VCaP (cell line): ENCODE measurements at regions not wholly inside any gene's neighbourhood (a gene's known extent, or its start where the extent isn't known, plus 50 kb on each side); places are given as distances from the start of the nearest gene placed in this dataset.
A peak's percentile ranks its signal among the peaks of the same experiment; 100 is the strongest.
"Not testable (repeated sequence)": the region's sequence is repeated elsewhere in the genome, so short reads cannot be mapped to it uniquely, and the experiment has no call there.

Source experiments
- H3K27ac ChIP-seq: fragments of 450-650 bp; 2 replicates; pipeline ENCODE4 v1.5.1; 2017
- TF ChIP-seq, protein P1 (sequence below): fragments of 450-650 bp; conservative IDR thresholded peaks from 2 replicates; pipeline ENCODE4 v1.5.1; 2017; ENCODE audit warnings: mild to moderate bottlenecking, moderate library complexity

DNA sequence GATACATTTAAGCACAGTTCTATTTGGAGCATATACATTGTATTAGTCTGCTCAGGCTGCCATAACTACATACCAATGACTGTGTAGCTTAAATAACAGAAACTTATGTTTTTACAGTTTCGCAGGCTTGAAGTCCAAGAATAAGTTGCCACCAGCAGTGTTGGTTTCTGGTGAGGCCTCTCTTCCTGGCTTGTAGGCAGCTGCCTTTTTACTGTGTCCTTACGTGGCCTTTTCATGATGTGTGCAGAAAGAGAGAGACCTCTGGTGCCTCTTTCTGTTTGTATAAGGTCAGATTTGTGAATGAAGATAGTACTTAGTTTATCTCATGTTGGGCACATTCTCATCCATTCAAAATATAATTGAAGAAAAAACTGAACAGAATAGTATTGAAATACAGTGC lies 636.6 kb downstream of the FLRT2 start:
- peak overlapping the region; percentile 51 for H3K27ac ChIP-seq
- TF ChIP-seq, protein P1, sequence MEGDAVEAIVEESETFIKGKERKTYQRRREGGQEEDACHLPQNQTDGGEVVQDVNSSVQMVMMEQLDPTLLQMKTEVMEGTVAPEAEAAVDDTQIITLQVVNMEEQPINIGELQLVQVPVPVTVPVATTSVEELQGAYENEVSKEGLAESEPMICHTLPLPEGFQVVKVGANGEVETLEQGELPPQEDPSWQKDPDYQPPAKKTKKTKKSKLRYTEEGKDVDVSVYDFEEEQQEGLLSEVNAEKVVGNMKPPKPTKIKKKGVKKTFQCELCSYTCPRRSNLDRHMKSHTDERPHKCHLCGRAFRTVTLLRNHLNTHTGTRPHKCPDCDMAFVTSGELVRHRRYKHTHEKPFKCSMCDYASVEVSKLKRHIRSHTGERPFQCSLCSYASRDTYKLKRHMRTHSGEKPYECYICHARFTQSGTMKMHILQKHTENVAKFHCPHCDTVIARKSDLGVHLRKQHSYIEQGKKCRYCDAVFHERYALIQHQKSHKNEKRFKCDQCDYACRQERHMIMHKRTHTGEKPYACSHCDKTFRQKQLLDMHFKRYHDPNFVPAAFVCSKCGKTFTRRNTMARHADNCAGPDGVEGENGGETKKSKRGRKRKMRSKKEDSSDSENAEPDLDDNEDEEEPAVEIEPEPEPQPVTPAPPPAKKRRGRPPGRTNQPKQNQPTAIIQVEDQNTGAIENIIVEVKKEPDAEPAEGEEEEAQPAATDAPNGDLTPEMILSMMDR, result no peak

DNA sequence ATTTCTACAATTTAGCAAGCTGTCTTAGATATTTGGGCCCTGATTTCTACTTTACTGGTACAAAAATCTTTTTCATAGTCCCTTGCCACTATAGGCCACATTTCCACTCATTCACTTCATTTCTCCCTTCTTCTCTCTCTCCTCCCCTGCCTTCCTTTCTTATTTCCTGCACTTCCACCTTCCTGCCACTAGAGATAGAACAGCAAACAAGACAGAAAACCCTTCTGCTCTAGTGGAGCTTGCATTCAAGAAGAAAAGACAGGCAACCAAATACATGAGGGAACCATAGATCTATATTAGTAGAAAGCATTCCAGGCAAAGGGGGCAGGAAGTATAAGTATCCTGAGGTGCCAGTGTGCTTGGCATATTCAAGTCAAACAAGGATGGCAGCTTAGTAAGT lies 623.5 kb downstream of the FLRT2 start:
- TF ChIP-seq, protein P1, result no peak; the same call in 1 of the 2 replicates

DNA sequence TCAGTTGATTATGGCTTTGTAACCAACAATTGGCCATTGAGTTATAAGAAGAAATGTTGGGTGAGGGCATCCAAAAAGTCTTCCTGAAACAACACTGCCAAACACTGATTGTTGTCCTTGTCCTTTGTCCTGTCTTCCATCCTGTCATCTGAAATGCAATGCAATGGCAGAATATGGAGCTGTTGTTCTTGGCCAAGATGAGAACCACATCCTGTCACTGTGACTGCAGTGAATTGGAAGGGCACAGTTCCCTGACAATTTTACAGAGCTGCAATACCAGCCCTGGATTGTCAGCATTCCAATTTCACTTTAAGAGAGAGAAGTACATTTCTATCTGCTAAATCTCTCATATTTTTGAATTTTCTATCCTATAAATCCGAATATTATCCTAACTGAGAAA lies 613.3 kb downstream of the FLRT2 start:
- no peak overlapping the region for H3K27ac ChIP-seq

More for the DNA sequence above, 623.5 kb downstream of the FLRT2 start:
- H3K27ac ChIP-seq, result no peak overlapping the region

DNA sequence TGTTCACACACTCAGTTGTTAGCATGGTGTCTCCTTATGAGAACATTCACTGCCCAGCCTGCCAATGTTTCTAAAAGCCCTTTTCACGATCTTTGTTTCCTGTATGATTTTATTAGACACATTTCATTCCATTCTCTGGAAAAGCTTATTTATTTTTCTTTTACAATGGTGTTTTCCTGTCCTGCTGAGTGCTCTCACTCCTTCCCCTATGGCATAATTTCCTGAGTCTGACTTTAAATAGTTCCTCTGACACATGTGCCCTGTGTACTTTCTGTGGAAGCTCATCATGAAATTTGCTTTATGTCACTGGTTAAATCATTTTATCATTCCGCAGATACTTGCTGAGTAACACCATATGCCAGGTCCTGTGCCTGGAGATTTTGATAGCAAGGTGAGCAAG lies 612.0 kb downstream of the FLRT2 start:
- TF ChIP-seq, protein P1, result no peak

More for the DNA sequence above, 613.3 kb downstream of the FLRT2 start:
- TF ChIP-seq, protein P1, result no peak

DNA sequence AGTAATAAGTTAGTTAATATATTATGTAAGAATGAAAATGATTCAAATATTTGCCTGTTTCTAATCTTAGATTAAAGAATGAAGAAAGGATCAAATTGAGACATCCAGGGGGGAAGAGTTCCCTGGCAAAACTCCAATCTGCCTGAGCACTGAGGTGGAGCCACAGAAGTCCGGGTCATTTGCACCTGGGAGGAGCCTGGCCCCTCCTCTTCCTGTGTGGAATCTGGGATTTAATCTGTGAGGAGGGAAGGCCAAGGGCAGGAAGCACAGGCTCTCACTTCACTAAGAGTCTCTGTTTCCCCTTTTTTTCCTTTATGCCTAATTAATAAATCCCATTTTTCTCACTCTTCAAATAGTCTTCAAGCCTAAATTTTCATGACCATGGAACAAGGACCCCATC lies 599.5 kb downstream of the FLRT2 start:
- TF ChIP-seq, protein P1, result no peak
- no peak overlapping the region for H3K27ac ChIP-seq

More for the DNA sequence above, 612.0 kb downstream of the FLRT2 start:
- peak overlapping the region; percentile 28; the same call in 1 of the 2 replicates for H3K27ac ChIP-seq

DNA sequence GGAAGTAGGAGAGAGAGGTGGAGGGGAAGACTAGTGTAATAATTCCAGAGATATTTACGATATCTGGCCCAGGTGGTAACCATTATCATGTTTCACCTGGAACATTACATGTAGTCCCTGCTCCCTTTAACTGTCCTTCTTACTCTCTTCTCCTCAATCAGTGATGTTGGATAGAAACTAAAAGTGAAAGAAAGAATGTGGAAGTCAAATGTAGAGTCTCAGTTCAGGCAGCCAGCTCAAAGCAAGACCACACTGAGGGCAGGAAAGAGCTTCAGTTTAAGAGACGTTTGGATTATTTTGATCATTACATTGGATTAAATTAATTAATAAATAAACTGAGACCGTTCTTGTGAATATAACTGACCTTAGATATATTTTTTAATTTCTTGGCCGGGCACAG lies 594.4 kb downstream of the FLRT2 start:
- TF ChIP-seq, protein P1, result no peak
- no peak overlapping the region for H3K27ac ChIP-seq

DNA sequence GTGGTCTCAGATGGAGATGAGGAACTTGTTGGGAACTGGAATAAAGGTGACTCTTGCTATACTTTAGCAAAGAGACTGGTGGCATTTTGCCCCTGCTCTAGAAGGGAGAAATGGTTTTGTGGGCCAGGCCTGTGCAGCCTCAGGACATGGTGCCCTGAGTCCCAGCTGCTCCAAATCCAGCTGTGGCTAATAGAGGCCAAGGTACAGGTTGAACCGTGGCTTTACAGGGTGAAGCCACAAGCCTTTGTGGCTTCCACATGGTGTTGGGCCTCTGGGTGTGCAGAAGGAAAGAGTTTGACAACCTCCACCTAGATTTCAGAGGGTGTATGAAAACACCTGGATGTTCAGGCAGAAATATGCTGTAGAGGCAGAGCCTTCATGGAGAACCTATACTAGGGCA lies 586.0 kb downstream of the FLRT2 start:
- TF ChIP-seq, protein P1, result no peak
- H3K27ac ChIP-seq, result no peak overlapping the region

DNA sequence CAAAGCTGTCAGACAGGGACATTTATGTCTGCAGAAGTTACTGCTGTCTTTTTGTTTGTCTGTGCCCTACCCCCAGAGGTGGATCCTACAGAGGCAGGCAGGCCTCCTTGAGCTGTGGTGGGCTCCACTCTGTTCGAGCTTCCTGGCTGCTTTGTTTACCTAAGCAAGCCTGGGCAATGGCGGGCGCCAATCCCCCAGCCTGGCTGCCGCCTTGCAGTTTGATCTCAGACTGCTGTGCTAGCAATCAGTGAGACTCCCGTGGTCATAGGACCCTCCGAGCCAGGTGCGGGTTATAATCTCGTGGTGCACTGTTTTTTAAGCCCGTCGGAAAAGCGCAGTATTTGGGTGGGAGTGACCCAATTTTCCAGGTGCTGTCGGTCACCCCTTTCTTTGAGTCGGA lies 580.9 kb downstream of the FLRT2 start:
- H3K27ac ChIP-seq, result not testable (repeated sequence)
